HFFc6 (cell line): ENCODE measurements at regions not wholly inside any gene's neighbourhood (a gene's known extent, or its start where the extent isn't known, plus 50 kb on each side); places are given as distances from the start of the nearest gene placed in this dataset.
"Not testable (repeated sequence)": the region's sequence is repeated elsewhere in the genome, so short reads cannot be mapped to it uniquely, and the experiment has no call there.

Source experiments
- DNase-seq: peaks from one replicate; pipeline ENCODE4 v3.0.0-alpha.2; 2018
- H3K27ac Mint-ChIP-seq: 2 replicates; pipeline ENCODE4 v1.8.0; 2020; ENCODE audit warnings: mild to moderate bottlenecking, mixed read lengths
- H3K27me3 Mint-ChIP-seq: 2 replicates; pipeline ENCODE4 v1.8.0; 2021; ENCODE audit warnings: mild to moderate bottlenecking, moderate library complexity, mixed read lengths; ENCODE audit not compliant: insufficient read depth
- H3K36me3 Mint-ChIP-seq: 2 replicates; pipeline ENCODE4 v1.8.0; 2021; ENCODE audit warnings: low read depth, mixed read lengths
- H3K4me1 Mint-ChIP-seq: 2 replicates; pipeline ENCODE4 v1.8.0; 2020; ENCODE audit warnings: low read depth, mixed read lengths
- H3K4me3 Mint-ChIP-seq: 2 replicates; pipeline ENCODE4 v1.8.0; 2020; ENCODE audit warnings: mild to moderate bottlenecking, moderate library complexity, mixed read lengths
- H3K9me3 Mint-ChIP-seq: 2 replicates; pipeline ENCODE4 v1.8.0; 2020; ENCODE audit warnings: mild to moderate bottlenecking, mixed read lengths
- CTCF ChIP-seq: fragments of 200-600 bp; sonication (generic); IDR thresholded peaks from 2 replicates; pipeline ENCODE4 v1.5.0; 2021; ENCODE audit warnings: antibody characterized with exemption, mild to moderate bottlenecking

DNA sequence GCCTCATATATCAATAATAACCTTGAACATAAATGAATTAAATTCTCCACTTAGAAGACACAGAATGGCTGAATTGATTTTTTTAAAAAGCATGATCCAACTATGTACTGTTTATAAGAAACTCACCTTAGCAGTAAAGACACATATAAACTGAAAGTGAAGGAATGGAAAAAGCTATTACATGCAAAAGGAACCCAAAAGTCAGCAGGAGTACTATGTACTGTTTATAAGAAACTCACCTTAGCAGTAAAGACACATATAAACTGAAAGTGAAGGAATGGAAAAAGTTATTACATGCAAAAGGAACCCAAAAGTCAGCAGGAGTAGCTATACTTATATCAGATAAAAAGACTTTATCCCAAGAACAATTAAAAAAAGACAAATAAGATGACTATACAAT, 204.8 kb downstream of the TMEM161B start:
- no peaks in the 10 kb centered on the region for H3K4me1 Mint-ChIP-seq
- no peak overlapping the region for H3K4me3 Mint-ChIP-seq
- H3K27ac Mint-ChIP-seq = no peak overlapping the region
- peaks cover 54% of the 10 kb centered on the region for H3K9me3 Mint-ChIP-seq
- H3K27me3 Mint-ChIP-seq = no peaks in the 10 kb centered on the region
- DNase-seq = no peak
- TF ChIP-seq CTCF = no peak
- no peaks in the 10 kb centered on the region for H3K36me3 Mint-ChIP-seq

- Mint-ChIP-seq H3K27ac (no peak overlapping the region), H3K36me3 (no peaks in the 10 kb centered on the region), H3K9me3 (peaks cover 37% of the 10 kb centered on the region), H3K4me1 (no peaks in the 10 kb centered on the region), H3K4me3 (no peak overlapping the region), H3K27me3 (no peaks in the 10 kb centered on the region)
- TF ChIP-seq CTCF = no peak
- DNase-seq = no peak
These were observed 208.5 kb downstream of the TMEM161B start for GRCh38 chr5:88060194-88060593.

DNA sequence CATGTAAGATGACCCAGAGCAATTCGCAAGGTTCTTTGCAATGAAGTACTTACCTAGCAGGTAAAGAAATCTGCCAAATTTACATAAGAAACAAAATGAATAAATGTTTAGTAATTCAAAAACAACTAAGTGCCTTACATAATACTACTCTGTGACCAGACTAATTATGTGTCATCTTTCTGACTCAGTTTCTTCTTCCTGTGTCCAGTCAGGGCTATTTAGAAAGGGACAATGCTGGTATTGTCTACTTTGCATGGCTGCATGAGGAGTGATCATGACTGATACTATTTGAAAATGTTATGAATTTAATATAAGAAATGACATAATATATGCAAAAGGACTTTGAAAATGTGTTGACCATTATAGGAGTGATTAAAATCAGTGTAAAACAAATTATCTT, 210.0 kb downstream of the TMEM161B start:
- H3K36me3 Mint-ChIP-seq = no peaks in the 10 kb centered on the region
- H3K9me3 Mint-ChIP-seq = peaks cover 34% of the 10 kb centered on the region
- no peak for TF ChIP-seq CTCF
- H3K27ac Mint-ChIP-seq = no peak overlapping the region
- DNase-seq = no peak
- H3K27me3 Mint-ChIP-seq = no peaks in the 10 kb centered on the region
- no peaks in the 10 kb centered on the region for H3K4me1 Mint-ChIP-seq
- H3K4me3 Mint-ChIP-seq = no peak overlapping the region

GRCh38 chr5:88052468-88052867, 216.2 kb downstream of the TMEM161B start:
- H3K27ac Mint-ChIP-seq, H3K4me1 Mint-ChIP-seq, H3K36me3 Mint-ChIP-seq, H3K4me3 Mint-ChIP-seq, DNase-seq, H3K27me3 Mint-ChIP-seq: not testable (repeated sequence)
- peaks cover 12% of the 10 kb centered on the region for H3K9me3 Mint-ChIP-seq

- Mint-ChIP-seq H3K36me3 (no peaks in the 10 kb centered on the region), H3K27ac (no peak overlapping the region), H3K27me3 (no peaks in the 10 kb centered on the region), H3K4me3 (no peak overlapping the region), H3K4me1 (no peaks in the 10 kb centered on the region), H3K9me3 (peaks cover 16% of the 10 kb centered on the region)
- DNase-seq = no peak
- no peak for TF ChIP-seq CTCF
These were observed 217.5 kb downstream of the TMEM161B start for GRCh38 chr5:88051148-88051547.

GRCh38 chr5:88049737-88050136, 218.9 kb downstream of the TMEM161B start:
- no peak for TF ChIP-seq CTCF
- no peaks in the 10 kb centered on the region for H3K36me3 Mint-ChIP-seq
- DNase-seq = no peak
- no peaks in the 10 kb centered on the region; the same call in 1 of the 2 replicates for H3K27me3 Mint-ChIP-seq
- no peak overlapping the region for H3K4me3 Mint-ChIP-seq
- no peak overlapping the region for H3K27ac Mint-ChIP-seq
- no peaks in the 10 kb centered on the region for H3K4me1 Mint-ChIP-seq
- peaks cover 21% of the 10 kb centered on the region for H3K9me3 Mint-ChIP-seq
